ENCODE measurements at regions not wholly inside any gene's neighbourhood (a gene's known extent, or its start where the extent isn't known, plus 50 kb on each side); places are given as distances from the start of the nearest gene placed in this dataset.

GRCh38 chr6:91149246-91149955, 562.5 kb upstream of the MAP3K7 start:
- DNase-seq = no peak

DNA sequence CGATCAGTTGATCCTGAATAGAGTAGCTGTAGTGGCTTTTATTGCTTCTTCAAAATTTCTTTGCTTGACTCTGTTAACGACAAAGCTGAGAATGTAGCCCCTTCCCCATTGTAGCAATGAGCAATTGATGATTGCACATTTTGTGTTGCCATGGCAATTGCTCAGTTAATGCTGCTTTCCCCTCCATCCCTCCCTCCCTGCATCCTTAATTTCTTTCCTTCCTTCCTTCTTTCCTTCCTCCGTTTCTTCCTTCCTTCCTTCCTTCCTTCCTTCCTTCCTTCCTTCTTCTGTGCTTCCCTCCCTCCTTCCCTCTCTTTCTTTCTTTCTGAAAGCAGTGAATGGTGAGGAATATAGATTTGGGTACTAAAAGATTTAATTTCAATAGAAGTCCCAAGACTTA, 557.3 kb upstream of the MAP3K7 start:
- DNase-seq = no peak

DNA sequence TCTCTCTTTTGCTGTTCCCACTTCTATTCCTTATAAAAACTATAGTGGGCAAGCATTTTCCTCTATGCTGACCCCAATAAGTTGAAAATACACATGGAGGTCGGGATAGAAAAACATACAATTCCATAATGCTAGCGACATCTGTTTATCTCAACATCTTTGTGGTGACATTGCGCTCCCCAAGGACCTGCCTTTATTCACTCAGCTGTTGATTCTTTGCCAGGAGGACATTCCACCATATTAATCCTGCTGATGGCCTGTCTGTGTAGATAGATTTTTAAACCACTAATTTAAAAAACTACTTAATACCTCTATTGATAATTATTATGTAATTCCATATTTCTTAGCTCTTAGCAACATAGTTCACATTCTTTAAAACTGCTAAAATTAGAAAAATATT, 555.3 kb upstream of the MAP3K7 start:
- no peak for DNase-seq

GRCh38 chr6:91141346-91141745, 554.5 kb upstream of the MAP3K7 start:
- DNase-seq = no peak

- no peak for DNase-seq
Observed at GRCh38 chr6:91140449-91140848, 553.6 kb upstream of the MAP3K7 start.

DNA sequence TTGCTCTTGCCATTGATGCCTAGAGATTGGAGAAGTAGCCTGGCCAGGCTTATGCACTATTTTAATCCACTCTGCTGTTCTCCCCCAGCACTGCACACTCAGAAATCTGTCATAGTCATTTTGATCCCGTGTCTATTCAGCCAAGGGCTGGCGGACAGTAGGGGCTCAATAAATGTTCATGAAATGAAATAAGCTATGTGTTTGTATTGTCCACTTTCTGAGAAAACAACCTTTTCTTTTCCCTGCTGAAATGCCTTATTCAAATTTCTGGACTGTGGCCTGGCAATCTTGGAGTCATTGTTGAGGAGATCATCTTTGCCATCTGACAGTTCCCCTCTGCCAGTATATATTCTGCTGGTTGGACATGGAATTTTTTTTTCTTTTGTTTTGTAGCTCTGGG, 550.4 kb upstream of the MAP3K7 start:
- DNase-seq = no peak

- no peak for DNase-seq
Observed at GRCh38 chr6:91135406-91136103, 548.7 kb upstream of the MAP3K7 start.

DNA sequence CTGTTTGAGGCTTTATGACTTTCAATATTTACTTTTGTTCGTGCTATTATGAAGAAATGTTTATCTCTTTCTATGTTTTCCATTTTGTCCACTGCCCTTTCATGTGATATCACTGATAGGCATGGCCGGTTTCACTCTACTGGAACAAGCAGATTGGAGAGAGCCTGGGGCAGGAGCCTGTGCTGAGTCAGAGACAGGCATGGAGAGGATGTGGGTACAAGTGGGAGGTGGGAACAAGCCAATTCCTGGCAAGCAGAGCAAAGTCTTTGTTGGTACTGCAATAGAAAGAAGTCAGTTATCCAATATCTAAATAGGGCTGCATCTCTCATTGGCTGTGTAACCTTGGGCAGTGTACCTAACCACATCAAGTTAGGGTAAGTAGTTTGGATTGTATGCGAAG, 545.6 kb upstream of the MAP3K7 start:
- no peak for DNase-seq

GRCh38 chr6:91130126-91130525, 543.3 kb upstream of the MAP3K7 start:
- no peak for DNase-seq

- DNase-seq = no peak
Observed at GRCh38 chr6:91127752-91128151, 540.9 kb upstream of the MAP3K7 start.

DNA sequence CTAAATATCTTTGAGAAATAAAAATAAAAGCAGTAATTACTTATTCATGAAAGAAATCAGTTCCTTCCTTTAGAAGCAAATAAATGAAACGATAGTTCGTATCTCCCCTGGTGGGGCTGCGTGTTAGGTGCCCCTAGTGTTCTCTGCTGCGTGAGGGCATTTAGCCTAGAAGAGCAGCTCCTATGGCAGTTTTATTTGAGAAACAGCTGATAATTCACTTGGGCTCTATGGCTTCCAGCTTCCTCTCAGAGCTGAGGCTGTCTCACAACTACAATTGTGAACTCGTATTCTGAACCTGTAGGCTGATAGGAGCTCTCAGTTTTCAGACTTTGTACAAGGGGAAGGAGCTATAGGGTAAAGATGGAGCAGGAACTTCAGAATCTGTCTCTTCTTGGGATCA, 540.0 kb upstream of the MAP3K7 start:
- no peak for DNase-seq

GRCh38 chr6:91117550-91117949, 530.7 kb upstream of the MAP3K7 start:
- no peak for DNase-seq

DNA sequence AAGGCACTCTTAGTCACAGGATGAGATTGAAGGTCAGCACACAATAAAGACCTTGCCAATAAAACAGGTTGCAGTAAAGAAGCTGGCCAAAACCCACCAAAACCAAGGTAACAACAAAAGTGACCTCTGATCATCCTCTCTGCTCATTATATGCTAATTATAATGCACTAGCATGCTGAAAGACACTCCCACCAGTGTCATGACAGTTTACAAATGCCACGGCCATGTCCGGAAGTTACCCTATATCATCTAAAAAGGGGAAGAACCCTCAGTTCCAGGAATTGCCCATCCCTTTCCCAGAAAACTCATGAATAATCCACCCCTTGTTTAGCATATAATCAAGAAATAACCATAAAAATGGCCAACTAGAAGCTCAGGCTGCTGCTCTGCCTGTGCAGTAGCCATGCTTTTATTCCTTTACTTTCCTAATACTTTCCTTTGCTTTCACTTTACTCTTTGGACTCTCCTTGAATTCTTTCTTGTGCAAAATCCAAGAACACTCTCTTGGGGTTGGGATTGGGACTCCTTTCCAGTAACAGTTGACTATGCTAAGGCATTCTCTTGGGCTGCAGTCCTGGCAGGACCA, 527.3 kb upstream of the MAP3K7 start:
- DNase-seq = no peak

DNA sequence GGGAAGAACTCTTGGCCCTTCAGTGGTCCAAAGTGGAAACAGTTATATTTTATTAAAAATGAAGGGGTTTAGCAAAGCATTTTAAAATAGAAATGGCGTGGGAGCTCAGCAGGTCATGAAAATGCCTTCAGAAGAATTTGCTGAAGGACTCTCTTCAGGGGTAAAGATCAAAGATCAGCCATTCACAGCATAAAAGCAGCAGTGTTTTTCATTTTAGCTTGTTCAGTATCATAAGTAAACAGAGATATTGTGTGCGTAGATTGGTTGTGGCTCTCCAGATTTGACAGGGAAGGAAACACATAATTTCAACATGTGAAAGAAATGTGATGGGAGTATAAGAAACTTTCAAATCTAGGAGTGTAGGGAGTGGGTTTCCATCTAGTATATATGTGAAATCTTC, 519.2 kb upstream of the MAP3K7 start:
- DNase-seq = no peak

DNA sequence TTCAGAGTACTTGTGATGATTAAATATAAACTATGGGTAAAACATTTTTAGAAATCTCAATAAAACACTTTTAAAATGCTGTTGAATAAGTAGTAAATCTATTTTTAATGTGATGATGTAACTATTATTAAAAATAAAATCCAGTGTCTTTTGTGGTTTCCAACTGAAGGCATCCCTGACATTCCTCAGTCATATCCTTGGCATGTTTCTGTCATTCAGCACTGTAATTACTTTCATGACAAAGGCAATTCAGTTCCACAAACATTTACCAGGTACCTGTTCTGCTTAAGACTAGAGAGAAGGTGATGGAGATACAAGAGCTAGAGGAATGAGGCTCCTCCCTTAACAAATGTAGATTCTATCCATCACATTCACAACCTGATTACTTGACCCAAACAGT, 518.7 kb upstream of the MAP3K7 start:
- DNase-seq = no peak

- no peak for DNase-seq
Observed at GRCh38 chr6:91099479-91099878, 512.6 kb upstream of the MAP3K7 start.

DNA sequence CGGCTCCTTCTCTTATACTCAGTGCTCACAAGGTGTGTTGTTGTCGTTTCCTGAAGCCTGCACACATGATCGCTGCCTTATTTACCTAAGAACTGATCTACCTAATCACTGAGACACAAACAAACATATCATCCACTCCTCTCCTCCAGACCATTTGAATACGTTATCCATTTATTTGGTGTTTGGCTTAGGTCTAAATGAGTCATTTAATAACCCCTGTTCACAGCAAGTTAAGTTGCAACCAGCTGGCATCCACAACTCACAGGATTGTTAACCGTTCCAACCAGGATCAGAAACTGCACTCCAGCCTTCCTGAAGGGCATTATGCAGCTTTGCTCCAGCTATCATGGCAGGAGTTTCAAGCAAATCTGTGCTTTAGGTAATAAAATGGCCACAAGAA, 511.1 kb upstream of the MAP3K7 start:
- no peak for DNase-seq

GRCh38 chr6:91097364-91097763, 510.5 kb upstream of the MAP3K7 start:
- no peak for DNase-seq

DNA sequence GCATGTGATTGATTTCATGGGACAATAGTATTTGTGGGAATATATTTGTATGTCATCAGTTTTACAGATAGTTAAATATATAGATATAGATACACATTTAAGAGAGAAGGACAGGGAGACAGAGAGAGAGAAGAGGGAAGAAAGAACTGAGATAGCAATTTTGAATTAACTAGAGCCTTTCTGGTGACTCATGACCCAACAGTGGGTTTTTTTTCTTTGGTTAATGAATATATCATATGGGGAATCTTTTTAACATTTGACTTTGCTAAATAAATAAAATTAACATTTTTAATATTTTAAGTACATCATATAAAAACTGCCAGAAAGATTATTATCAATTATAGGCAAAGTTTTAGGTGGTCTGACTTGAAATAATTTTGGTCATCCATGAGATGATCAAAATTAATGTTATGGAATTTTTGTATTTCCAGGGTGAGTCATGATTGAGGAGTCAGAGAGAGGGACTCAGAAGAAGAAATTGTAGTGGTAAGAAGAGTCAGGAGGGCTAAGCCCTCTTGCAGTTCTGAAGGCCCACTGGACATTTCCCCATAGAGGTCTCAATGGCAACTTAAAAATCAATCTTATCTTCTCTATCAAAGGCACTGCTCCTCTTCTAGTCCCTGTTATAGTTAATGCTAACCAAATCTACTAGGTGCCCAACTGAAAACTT, 508.1 kb upstream of the MAP3K7 start:
- no peak for DNase-seq

DNA sequence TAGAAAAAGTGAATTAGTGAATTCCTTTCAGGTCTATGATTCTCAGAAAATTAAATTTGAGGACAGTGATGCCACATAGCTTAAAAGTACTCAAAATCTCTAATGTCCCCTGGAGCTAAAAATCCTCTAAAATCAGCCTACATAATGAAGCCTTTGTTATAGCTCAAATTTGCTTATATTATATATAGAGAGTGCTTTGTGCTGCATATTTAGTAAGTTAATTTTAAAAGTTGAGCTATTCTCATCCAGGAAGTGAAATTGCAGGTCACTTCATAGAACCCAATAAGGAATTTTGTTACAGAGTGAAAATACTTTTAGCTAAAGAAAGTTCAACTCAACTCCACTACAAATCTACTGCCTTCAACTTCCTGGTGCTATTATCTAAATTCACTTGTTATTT, 507.5 kb upstream of the MAP3K7 start:
- DNase-seq = no peak

DNA sequence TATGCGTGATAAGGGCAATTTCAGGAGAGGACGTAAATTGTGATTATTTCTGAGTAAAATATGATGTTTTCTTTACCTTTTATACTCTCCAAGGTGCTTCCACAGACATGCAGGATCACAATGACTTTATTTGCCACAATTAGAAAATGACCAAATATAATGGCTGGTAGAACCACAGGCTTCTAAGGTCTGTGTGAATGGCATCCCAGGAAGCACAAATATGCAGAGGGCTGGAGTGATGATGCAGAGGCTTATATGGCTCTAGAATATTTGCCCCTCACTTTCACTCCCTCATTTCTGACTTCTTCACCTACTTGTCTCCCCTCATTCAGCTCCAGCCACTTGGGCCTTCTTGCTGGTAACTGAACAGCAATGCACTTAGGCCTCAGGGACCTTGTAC, 502.1 kb upstream of the MAP3K7 start:
- DNase-seq = no peak

DNA sequence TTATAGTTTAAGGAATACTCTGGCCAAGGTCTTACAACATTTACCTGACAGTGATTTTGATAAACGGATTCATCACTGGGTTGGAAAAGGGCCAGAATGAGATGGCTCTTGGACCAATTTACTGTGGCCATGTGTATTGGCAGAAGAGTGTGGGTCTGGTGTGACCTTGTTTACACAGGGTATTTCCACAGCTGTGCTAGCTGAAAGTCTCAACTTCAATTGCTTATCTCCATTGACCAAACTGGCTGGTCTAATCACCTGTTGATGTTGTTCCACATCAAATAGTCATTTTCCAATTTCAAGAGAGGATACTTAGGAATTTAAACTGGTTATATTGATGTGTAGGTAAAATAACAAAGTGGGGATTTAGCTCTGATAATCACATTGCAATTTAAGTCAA, 501.6 kb upstream of the MAP3K7 start:
- DNase-seq = no peak

DNA sequence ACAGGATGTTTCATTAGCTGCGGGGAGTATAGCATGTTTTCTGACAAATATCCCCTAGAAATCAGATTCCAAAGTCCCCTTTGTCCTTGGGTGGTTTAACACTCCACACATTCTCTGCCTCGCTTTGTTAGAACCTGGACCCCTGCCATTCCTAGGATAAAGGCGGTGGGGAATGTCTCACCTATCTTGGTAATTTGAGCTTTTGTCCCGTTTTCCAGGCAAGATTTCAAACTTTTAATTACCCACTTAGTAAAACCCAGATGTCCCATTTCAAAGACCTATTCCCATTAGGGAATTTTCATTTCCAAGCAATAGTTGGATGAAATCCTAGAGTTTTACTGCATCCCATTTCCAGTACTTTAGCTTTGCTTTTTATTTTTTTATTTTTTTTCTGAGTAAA, 501.0 kb upstream of the MAP3K7 start:
- DNase-seq = no peak

- DNase-seq = no peak
Observed at GRCh38 chr6:91083211-91083610, 496.3 kb upstream of the MAP3K7 start.
